GM10248 (cell line): ENCODE measurements at regions not wholly inside any gene's neighbourhood (a gene's known extent, or its start where the extent isn't known, plus 50 kb on each side); places are given as distances from the start of the nearest gene placed in this dataset.

Experiments
- CTCF ChIA-PET: fragments of 300-600 bp; sonication (Branson Sonifier 250); formaldehyde crosslinking; extraction: SDS; loops from one replicate; lab custom pipeline; 2021; ENCODE audit warnings: antibody characterized with exemption; lab: Yijun Ruan, JAX
- POLR2A ChIA-PET: fragments of 350-650 bp; sonication (Branson Sonifier 250); formaldehyde crosslinking; extraction: SDS; loops from one replicate; lab custom pipeline; 2020; ENCODE audit warnings: antibody characterized with exemption; lab: Yijun Ruan, JAX
- DNase-seq: peaks from one replicate; pipeline ENCODE4 v3.0.0; 2012; ENCODE audit errors: extremely low spot score
- CTCF ChIP-seq: IDR thresholded peaks from 2 replicates; pipeline ENCODE4 v1.5.1; 2012; ENCODE audit warnings: mild to moderate bottlenecking, low read depth; ENCODE audit errors: extremely low read depth, missing control alignments, control extremely low read depth

GRCh38 chr11:24093375-24093774 is 403.5 kb upstream of the LUZP2 start:
- no peak for DNase-seq
- TF ChIP-seq CTCF = no peak
- POLR2A ChIA-PET = no interaction called here
- CTCF ChIA-PET = interaction anchor here (1.6 kb wide), 1 partner anchor 15 kb away, joined by 3 read pairs; no protein-coding TSS in a partner anchor

GRCh38 chr11:24108609-24109008 is 388.2 kb upstream of the LUZP2 start:
- no peak for TF ChIP-seq CTCF
- ChIA-PET CTCF (interaction anchor here (1.5 kb wide), 1 partner anchor 10 kb away, joined by 4 read pairs; no protein-coding TSS in a partner anchor), POLR2A (no interaction called here)
- no peak for DNase-seq

GRCh38 chr11:24122291-24122690 is 374.6 kb upstream of the LUZP2 start:
- no peak for DNase-seq
- CTCF ChIA-PET = interaction anchor here (0.7 kb wide), 1 partner anchor 13 kb away, joined by 3 read pairs; no protein-coding TSS in a partner anchor
- POLR2A ChIA-PET = no interaction called here
- TF ChIP-seq CTCF = no peak

- no peak for DNase-seq
- no peak for TF ChIP-seq CTCF
- ChIA-PET CTCF (no interaction called here), POLR2A (no interaction called here)
Observed at GRCh38 chr11:24124876-24125275, 372.0 kb upstream of the LUZP2 start.

GRCh38 chr11:24131698-24132097 is 365.2 kb upstream of the LUZP2 start:
- TF ChIP-seq CTCF = no peak
- ChIA-PET CTCF (no interaction called here), POLR2A (no interaction called here)
- DNase-seq = no peak

- ChIA-PET CTCF (no interaction called here), POLR2A (no interaction called here)
- no peak for TF ChIP-seq CTCF
- DNase-seq = no peak
Observed at GRCh38 chr11:24132471-24132870, 364.4 kb upstream of the LUZP2 start.
